NCI-H524 treated with DMSO at 0.1 percent for 48 hours (cell line): ENCODE measurements at regions not wholly inside any gene's neighbourhood (a gene's known extent, or its start where the extent isn't known, plus 50 kb on each side); places are given as distances from the start of the nearest gene placed in this dataset.

Experiments used
- DNase-seq: peaks from one replicate; lab custom pipeline; 2025; lab: John Stamatoyannopoulos, UW

DNA sequence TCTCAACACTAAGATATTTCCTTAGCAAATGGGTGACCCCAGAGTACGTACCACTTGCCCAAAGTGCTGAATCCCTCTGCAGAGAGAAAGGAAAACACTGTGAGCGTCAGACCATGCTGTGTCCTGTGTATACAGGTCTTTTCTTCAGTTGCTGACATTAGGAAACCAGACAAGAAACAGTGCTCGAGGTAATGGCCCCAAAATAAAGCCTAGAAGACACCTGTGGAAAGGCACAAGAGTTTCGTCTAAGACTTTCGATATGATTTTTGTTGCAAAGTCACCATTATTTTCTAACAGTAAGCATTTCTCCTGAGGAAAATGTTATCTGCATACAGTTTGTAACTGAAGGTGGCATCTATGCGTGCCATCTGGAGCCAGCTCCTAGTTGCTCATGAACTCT is 62.0 kb upstream of the SIMC1 start:
- no peak for DNase-seq

DNA sequence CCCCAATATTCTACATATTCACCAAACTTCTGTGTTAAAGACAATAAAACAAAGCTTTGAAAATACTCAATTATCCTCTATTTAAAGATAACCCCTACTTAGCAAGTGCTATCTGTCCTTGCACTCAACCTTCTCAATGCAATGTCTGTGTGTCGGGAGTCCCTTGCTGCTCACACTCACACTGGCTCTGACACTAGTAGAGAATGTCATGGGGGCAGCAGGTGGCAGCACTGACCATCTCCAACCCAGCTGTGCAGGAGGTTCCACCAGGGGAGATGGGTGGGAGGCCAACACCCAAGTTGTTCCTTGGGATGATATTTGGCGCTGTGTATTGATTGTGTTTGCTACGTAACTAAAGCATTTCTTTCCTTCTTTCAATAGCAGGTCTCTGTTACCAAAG is 59.4 kb upstream of the SIMC1 start:
- no peak for DNase-seq

DNA sequence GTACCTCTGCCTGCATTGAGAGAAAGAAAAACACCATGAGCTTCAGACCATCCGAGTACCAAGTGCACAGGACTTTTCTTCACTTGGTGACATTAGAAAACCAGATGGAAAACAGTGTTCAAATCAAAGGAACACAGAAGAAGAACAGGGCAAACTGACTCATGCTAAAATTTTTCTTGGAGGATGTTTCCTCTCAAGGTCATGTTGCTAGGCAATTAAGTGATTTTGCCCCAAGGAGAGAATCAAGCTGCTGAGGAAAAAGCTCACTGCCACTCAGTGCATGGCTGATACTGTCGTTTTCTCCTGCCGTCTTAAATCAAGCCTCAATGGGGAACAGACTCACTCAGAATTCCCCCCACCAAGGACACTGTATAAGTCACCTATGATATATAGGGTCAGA is 57.9 kb upstream of the SIMC1 start:
- DNase-seq, result no peak

DNA sequence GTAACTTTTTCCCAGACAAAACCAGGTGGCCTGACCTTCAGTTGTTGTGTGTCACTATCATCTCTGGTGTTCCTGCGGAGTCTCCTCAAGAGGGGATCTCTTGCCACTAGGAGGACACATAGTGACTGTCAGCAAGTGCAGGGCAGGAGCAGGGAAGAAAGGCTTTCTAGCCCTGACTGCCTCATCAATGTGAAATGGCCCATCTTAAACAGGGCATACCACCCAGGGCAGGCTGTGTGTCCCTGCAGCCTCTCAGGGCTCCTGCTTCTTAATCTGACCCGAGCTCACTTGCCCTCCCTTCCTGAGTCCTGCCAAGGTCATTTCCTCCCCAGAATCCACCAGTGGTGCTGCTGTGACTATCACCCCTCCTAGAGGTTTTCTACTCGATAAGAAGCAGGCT is 57.4 kb upstream of the SIMC1 start:
- no peak for DNase-seq

DNA sequence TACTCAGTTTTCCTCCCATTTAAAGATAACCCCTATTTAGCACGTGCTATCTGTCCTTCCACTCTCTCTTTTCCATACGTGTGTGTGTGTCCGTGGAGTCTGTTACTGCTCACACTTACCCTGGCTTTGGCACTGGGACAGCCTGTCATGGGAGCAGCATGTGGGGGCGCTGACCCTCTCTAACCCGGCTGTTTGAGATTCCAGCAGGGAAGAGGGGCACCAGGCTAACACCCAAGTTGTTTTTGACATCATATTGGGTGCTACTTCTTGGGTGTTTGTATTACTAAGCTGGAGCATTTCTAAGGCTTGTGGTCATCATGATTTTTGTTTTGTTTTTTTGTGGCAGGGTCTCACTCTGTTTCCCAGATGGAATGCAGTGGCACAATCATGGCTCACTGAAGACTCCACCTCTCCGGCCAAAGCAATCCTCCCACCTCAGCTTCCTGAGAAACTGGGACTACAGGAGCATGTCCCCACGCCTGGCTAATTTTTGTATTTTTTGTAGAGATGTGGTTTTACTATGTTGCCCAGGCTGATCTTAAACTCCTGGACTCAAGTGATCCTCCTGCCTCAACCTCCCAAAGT is 56.9 kb upstream of the SIMC1 start:
- no peak for DNase-seq

DNA sequence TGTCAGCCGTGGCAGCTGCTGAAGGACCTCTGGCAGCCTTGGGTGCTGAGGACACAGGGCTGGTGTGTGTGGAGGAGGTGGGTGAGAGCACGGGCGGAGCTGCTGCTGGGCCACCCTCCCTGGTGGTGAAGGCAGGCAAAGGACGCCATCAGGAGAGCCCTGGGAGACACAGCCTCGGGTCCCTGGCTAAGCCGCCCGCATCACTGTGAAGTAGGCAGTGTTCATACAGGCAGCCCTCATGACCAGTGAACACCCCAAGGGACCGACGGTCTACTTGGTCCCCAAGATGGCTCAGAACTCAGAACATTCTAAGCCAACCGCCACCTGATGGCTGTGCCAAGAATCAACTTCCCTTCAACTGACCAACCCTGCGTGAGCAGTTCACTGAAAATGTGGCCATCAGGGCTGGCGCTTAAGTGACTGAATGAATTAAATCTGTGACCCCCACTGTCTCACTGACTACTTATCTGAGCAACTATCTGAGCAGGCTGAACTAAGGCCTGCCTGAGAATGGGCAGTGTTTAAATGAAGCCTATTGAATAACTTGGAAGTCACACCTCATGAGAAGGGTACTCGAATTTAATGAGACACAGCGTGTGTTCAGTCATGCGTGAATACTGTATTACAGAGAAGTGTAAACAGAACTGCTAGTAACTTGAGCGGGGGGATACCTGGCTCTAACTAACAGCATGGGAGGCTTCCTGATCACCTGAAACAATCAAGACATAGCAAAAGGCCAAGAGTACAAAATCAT is 54.7 kb upstream of the SIMC1 start:
- peak; percentile 87 for DNase-seq

DNA sequence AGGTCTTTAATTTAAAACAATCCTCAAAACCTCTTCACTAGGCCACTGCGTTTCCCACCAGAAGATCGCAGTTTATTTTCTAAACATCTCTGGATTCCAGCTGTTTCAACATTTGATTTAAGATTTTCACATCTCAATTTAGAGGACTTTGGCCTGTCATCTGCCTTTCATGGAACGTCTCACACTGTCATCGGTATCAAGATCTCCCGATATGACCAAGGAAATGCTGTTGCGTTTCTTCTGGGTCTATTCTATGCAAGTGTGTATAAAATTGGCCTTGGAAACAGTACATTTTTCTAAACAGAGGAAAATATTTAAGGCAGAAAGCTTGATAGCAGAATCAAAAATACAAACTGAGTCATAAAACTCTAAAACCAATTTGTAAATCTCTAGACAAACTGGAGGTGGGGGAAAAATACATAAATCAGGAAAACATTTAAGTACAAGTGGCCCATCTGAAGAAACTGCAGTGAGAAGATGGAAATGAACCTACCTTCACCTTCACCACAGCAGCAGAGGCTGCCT is 53.6 kb upstream of the SIMC1 start:
- DNase-seq, result no peak

DNA sequence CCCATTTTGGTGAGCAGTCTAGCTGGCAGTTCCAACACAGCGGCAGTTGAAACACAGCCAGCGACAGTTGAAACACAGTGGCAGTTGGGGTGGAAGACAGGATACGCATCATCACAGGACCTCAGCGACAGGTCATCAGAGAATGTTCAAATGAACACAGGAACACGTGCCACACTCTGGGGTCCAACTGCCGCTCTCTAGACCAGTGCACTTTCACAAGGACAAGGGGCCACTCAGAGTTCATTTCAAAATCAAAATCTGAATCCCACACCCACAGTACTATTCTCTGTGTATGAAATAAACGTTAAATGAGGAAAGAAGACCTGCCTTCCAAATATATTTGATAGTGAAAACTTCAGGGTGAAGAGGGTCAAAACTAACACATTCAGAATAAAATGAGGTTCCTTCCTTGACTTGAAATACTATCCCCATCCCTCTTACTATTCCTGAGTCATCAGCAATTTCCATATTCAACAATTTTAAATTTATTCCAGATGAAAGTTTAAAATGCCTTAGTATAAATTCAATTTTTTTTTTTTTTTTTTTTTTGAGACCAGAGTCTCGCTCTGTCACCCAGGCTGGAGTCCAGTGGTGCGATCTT is 53.0 kb upstream of the SIMC1 start:
- no peak for DNase-seq

DNA sequence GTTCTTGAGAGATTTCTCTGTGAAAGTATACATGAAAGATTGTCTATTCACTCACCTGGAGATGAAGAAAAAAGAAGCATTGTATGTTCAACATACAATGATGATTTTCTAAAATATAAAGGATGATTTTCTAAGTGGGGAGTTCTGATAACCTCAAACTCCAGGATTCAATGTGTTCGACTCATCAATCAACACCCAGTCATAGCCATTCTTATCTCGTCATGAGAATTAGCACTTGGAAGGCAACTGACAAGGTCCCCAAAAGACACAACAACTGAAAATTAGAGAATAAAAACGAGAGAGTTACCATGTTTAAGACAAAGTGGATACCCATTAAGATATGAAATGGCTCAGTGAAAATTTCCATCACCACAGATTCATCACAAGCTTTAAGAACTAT is 52.1 kb upstream of the SIMC1 start:
- DNase-seq, result no peak

DNA sequence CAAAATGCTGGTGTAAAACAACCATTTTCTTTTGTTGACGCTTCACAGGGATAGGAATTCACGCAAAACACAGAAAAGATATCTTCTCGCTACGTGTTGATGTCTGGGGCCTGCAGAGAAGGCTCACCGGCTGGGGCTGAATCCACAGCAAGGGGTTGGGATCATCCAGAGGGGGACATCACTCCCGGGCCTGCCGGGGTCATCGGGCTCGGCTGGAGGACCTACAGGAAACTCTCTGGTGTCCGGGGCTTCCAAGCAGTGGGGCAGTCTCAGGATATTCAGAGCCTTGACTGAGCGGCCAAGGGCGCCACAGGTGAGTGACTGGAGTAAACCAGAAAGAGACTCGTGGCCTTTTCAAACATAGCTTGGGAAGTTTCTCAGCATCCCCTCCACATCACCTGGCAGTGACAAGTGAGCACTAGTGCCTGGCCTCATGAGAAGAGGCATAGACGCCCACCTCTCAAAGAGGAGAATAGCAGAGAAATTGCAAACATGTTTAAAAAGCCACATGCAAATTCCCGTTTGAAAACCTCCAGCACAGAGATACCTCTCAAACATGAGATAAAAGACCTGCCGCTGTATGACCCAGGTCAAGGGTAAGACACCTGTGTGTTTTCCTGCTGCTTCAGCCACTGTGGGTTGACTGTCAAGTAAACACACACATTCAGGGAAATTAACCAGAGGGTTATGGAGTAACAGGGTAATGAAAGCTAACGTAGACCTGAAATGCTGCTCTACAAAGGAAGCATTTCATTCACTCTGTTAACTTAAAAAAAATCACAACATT is 50.8 kb upstream of the SIMC1 start:
- no peak for DNase-seq

DNA sequence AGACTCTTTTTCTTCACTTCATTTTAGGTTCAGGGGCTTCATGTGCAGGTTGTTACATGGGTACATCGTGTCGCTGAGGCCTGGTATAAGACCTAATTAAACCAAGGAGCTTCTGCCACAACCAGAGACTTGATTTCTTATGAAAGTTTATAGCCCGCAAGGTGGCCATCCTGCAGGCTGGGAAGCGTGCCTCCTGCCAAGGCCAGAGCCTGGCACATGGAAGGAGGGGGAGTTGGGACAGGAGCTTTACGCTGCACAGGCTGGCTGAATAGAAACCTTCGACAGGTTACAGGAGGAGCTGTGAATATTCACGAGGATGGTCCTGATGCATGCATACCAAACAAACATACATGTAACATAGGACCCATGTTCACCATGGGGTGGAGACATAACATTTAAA is 50.1 kb upstream of the SIMC1 start:
- DNase-seq, result no peak
